CD4-positive, alpha-beta T cell (primary cell): ENCODE measurements at regions not wholly inside any gene's neighbourhood (a gene's known extent, or its start where the extent isn't known, plus 50 kb on each side); places are given as distances from the start of the nearest gene placed in this dataset.

ENCODE experiments used
- ATAC-seq: fragments of 200-7000 bp; cut with Tn5 transposase; one replicate; pipeline ENCODE4 v1.10.0; 2022; ENCODE audit warnings: mild to moderate bottlenecking; ENCODE audit not compliant: poor library complexity
- CTCF ChIA-PET: fragments of 350-600 bp; sonication (Branson Sonifier 250); formaldehyde crosslinking; loops from one replicate; lab custom pipeline; 2021; ENCODE audit warnings: antibody characterized with exemption, inconsistent platforms; lab: Charles Lee
- POLR2A ChIA-PET: fragments of 350-600 bp; sonication (Branson Sonifier 250); formaldehyde crosslinking; loops from one replicate; lab custom pipeline; 2021; ENCODE audit warnings: antibody characterized with exemption, inconsistent platforms; lab: Charles Lee
- DNase-seq, 14 experiments: peaks; one replicate each; pipeline ENCODE4 v3.0.0-alpha.2; 2013 to 2020; ENCODE audit warnings: mixed read lengths in 2 of 14
- H3K27ac ChIP-seq, 2 donors: one replicate each; pipeline versions ENCODE4 v1.5.1 to v1.7.0; 2013; ENCODE audit warnings: low read length in 2 of 2, low read depth in 1 of 2, mild to moderate bottlenecking in 1 of 2
- H3K27me3 ChIP-seq, 2 experiments: 1 replicate in 1 of 2; 2 replicates in 1 of 2; pipeline versions ENCODE4 v1.6.1 to v1.7.0; 2013; ENCODE audit warnings: low read length in 2 of 2, control low read depth in 1 of 2, mild to moderate bottlenecking in 1 of 2, moderate library complexity in 1 of 2; ENCODE audit not compliant: insufficient read depth in 2 of 2, control insufficient read depth in 1 of 2
- H3K36me3 ChIP-seq: one replicate; pipeline ENCODE4 v1.6.1; 2013; ENCODE audit warnings: low read length, control low read depth; ENCODE audit not compliant: insufficient read depth
- H3K4me1 ChIP-seq: one replicate; pipeline ENCODE4 v1.6.1; 2013; ENCODE audit warnings: low read length, control low read depth; ENCODE audit not compliant: insufficient read depth
- H3K4me3 ChIP-seq: one replicate; pipeline ENCODE4 v1.5.1; 2013; ENCODE audit warnings: mild to moderate bottlenecking, low read length, moderate library complexity
- H3K9me3 ChIP-seq, 2 experiments: 1 replicate in 1 of 2; 2 replicates in 1 of 2; pipeline versions ENCODE4 v1.6.1 to v1.7.0; 2013; ENCODE audit warnings: low read length in 2 of 2, mild to moderate bottlenecking in 2 of 2, control low read depth in 1 of 2, moderate library complexity in 1 of 2; ENCODE audit not compliant: control insufficient read depth in 1 of 2, insufficient read depth in 1 of 2
- H3K27ac Mint-ChIP-seq: one replicate; pipeline ENCODE4 v1.8.0; 2020; ENCODE audit warnings: mixed read lengths
- H3K27me3 Mint-ChIP-seq: one replicate; pipeline ENCODE4 v1.8.0; 2021; ENCODE audit warnings: mixed read lengths
- H3K36me3 Mint-ChIP-seq: one replicate; pipeline ENCODE4 v1.8.0; 2021; ENCODE audit warnings: low read depth, mixed read lengths
- H3K4me1 Mint-ChIP-seq: one replicate; pipeline ENCODE4 v1.8.0; 2021; ENCODE audit warnings: low read depth, mixed read lengths
- H3K4me3 Mint-ChIP-seq: one replicate; pipeline ENCODE4 v1.8.0; 2020; ENCODE audit warnings: mild to moderate bottlenecking, mixed read lengths
- H3K9me3 Mint-ChIP-seq: one replicate; pipeline ENCODE4 v1.8.0; 2020; ENCODE audit warnings: mixed read lengths
- CTCF ChIP-seq: fragments of 200-600 bp; IDR thresholded peaks from one replicate; pipeline ENCODE4 v1.8.0; 2022; ENCODE audit warnings: antibody characterized with exemption, mild to moderate bottlenecking
- intact Hi-C, 2 experiments: fragments of 100-400 bp; cut with DNase I in 1 of 2; cut with micrococcal nuclease in 1 of 2; formaldehyde crosslinking; loops; one replicate each; pipeline versions ENCODE4 v1.15.1 to v1.9.0; 2023 to 2025; cut with DNase I, micrococcal nuclease

GRCh38 chr3:31002730-31003129 lies 108.3 kb upstream of the GADL1 start:
- H3K4me1 Mint-ChIP-seq: no peaks in the 10 kb centered on the region
- Histone ChIP-seq H3K27me3 (no peaks in the 10 kb centered on the region), H3K4me3 (no peak overlapping the region), H3K36me3 (no peaks in the 10 kb centered on the region), H3K9me3 (no peaks in the 10 kb centered on the region), H3K4me1 (no peaks in the 10 kb centered on the region), H3K27ac (no peak overlapping the region)
- DNase-seq (no peak), ATAC-seq (no peak)
- H3K4me3 Mint-ChIP-seq: no peak overlapping the region
- ChIA-PET POLR2A (no interaction called here), CTCF (interaction anchor here (0.6 kb wide), 1 partner anchor 126 kb away, joined by 3 read pairs; no protein-coding TSS in a partner anchor)
- no peak overlapping the region for H3K27ac Mint-ChIP-seq
- intact Hi-C loops: no loop called here
- H3K9me3 Mint-ChIP-seq: no peaks in the 10 kb centered on the region
- H3K36me3 Mint-ChIP-seq: no peaks in the 10 kb centered on the region
- H3K27me3 Mint-ChIP-seq: no peaks in the 10 kb centered on the region
- TF ChIP-seq CTCF: no peak

DNA sequence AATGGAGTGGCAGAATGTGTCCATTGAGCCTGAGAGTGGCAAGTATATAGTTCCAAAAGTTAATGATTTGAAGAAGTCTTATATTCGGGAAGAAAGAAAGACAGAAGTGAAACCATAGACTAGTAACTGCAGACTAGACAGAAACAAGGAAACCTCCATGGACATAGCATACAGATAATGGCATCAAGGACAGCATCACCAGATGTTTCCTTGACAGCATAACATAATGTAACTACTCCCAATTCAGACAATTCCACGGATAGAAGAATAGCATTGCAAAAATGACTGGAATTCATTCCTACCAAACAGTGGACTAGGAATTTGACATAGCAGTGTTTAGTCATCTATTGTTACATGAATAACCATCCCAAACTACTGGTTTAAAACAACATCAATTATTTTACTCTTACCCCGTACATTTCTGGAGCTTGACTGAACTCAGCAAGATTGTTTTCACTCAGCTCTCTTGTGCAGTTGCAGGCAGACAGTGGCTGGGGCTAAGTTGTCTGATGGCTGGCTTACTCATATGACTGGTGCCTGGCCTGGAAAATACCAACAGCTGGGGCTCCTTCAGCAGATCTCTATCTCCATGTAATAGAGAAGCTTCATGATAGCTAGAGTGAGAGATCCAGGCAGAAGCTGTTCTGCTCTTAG lies 109.7 kb upstream of the GADL1 start:
- Histone ChIP-seq H3K27ac (no peak overlapping the region), H3K9me3 (no peaks in the 10 kb centered on the region), H3K4me1 (no peaks in the 10 kb centered on the region), H3K27me3 (no peaks in the 10 kb centered on the region), H3K36me3 (no peaks in the 10 kb centered on the region), H3K4me3 (no peak overlapping the region)
- no peaks in the 10 kb centered on the region for H3K4me1 Mint-ChIP-seq
- CTCF ChIA-PET: no interaction called here
- no peaks in the 10 kb centered on the region for H3K36me3 Mint-ChIP-seq
- DNase-seq (no peak), ATAC-seq (no peak)
- no peaks in the 10 kb centered on the region for H3K9me3 Mint-ChIP-seq
- no peak for TF ChIP-seq CTCF
- POLR2A ChIA-PET: no interaction called here
- no peak overlapping the region for H3K27ac Mint-ChIP-seq
- H3K27me3 Mint-ChIP-seq: no peaks in the 10 kb centered on the region
- no peak overlapping the region for H3K4me3 Mint-ChIP-seq
- intact Hi-C loops: no loop called here

DNA sequence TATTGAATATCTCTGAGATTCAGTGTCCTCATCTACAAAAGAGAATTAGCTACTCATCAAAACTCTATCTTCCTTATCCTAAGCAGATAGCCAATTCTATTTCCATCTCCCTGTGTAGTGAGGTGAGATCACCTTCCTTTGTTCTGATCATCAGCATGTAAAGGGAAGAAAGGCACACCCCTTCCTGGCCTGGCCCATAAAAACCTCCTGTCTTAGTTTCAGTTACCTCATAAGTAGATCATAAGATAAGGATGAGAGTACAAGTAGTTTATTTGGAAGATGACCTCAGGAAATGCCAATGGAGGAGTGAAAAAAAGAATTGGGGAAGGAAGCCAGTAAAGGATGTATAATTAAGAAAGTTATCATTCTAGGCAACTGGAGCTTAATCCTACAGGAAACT lies 114.5 kb upstream of the GADL1 start:
- TF ChIP-seq CTCF: no peak
- Mint-ChIP-seq H3K36me3 (no peaks in the 10 kb centered on the region), H3K4me1 (no peaks in the 10 kb centered on the region), H3K9me3 (no peaks in the 10 kb centered on the region), H3K4me3 (no peak overlapping the region), H3K27me3 (no peaks in the 10 kb centered on the region), H3K27ac (no peak overlapping the region)
- Histone ChIP-seq H3K36me3 (no peaks in the 10 kb centered on the region), H3K4me1 (peaks cover 3% of the 10 kb centered on the region), H3K9me3 (no peaks in the 10 kb centered on the region), H3K4me3 (no peak overlapping the region), H3K27ac (no peak overlapping the region), H3K27me3 (no peaks in the 10 kb centered on the region)
- ChIA-PET POLR2A (no interaction called here), CTCF (no interaction called here)
- ATAC-seq (no peak), DNase-seq (no peak)
- intact Hi-C loops: no loop called here
